Lung (tissue), 11 donors: ENCODE measurements at regions not wholly inside any gene's neighbourhood (a gene's known extent, or its start where the extent isn't known, plus 50 kb on each side); places are given as distances from the start of the nearest gene placed in this dataset.

Experiments used
- ATAC-seq: fragments of 200-7000 bp; cut with Tn5 transposase; one replicate; pipeline ENCODE4 v1.9.1; 2020; ENCODE audit warnings: moderate number of reproducible peaks; ENCODE audit not compliant: insufficient read depth, low FRiP score
- DNase-seq, 3 donors: peaks; one replicate each; pipeline ENCODE4 v3.0.0-alpha.2; 2013 to 2017
- H3K27ac ChIP-seq, 2 donors: one replicate each; pipeline ENCODE4 v1.5.1; 2013; ENCODE audit warnings: mild to moderate bottlenecking in 2 of 2, moderate library complexity in 2 of 2, control low read depth in 1 of 2, inconsistent platforms in 1 of 2, low read depth in 1 of 2, low read length in 1 of 2
- H3K27me3 ChIP-seq, 3 donors: one replicate each; pipeline ENCODE4 v1.5.1; 2013; ENCODE audit warnings: low read length in 2 of 3; ENCODE audit not compliant: control insufficient read depth in 3 of 3, insufficient read depth in 3 of 3
- H3K36me3 ChIP-seq, 4 donors: one replicate each; pipeline ENCODE4 v1.5.1; 2013; ENCODE audit warnings: low read length in 4 of 4, mild to moderate bottlenecking in 1 of 4, moderate library complexity in 1 of 4; ENCODE audit not compliant: control insufficient read depth in 4 of 4, insufficient read depth in 4 of 4
- H3K4me1 ChIP-seq, 5 donors: one replicate each; pipeline ENCODE4 v1.5.1; 2013; ENCODE audit warnings: low read length in 5 of 5, mild to moderate bottlenecking in 2 of 5, moderate library complexity in 1 of 5; ENCODE audit not compliant: control insufficient read depth in 5 of 5, insufficient read depth in 5 of 5
- H3K4me3 ChIP-seq: one replicate; pipeline ENCODE4 v1.5.1; 2013; ENCODE audit warnings: mild to moderate bottlenecking, control low read depth, moderate library complexity
- H3K9ac ChIP-seq, 2 donors: one replicate each; pipeline ENCODE4 v1.5.1; 2013; ENCODE audit warnings: low read length in 2 of 2, control low read depth in 1 of 2; ENCODE audit not compliant: insufficient read depth in 1 of 2
- H3K9me3 ChIP-seq, 4 donors: one replicate each; pipeline ENCODE4 v1.5.1; 2013; ENCODE audit warnings: low read length in 3 of 4, mild to moderate bottlenecking in 1 of 4, moderate library complexity in 1 of 4; ENCODE audit not compliant: control insufficient read depth in 4 of 4, insufficient read depth in 3 of 4
- CTCF ChIP-seq: IDR thresholded peaks from 2 replicates; pipeline ENCODE4 v1.5.1; 2012; ENCODE audit warnings: mild to moderate bottlenecking; ENCODE audit errors: control extremely low read depth, extremely low read depth
- WGBS, 2 donors: extraction: QIAGEN DNeasy Blood & Tissue Kit; methylation state at CpG; one replicate each; pipeline ENCODE4 v1.1.7; 2013; 5-methylcytosine and 5-hydroxymethylcytosine counted together
- donor health status: control.
- donor health status: control.
- donor health status: Bipolar disorder and iron deficiency.
- donor health status: healthy.
- donor health status: DM: yes; HTN: yes; CAD: no.

GRCh38 chr22:49574881-49575702 lies 252.6 kb downstream of the BRD1 start:
- Histone ChIP-seq H3K27me3 (no peaks in the 10 kb centered on the region), H3K4me1 (peaks cover 0 to 2% (median 0%) of the 10 kb centered on the region in 5 donors), H3K9me3 (peaks cover 0 to 3% (median under 1%) of the 10 kb centered on the region in 4 donors), H3K27ac (peak overlapping the region; percentile 24 to 61), H3K9ac (no peak overlapping the region), H3K4me3 (no peak overlapping the region), H3K36me3 (no peaks in the 10 kb centered on the region)
- DNase-seq (peak in 1 of 3 donors; percentile 9), ATAC-seq (no peak)
- 68 to 76% methylated on average over 31 of the region's 31 CpGs for WGBS, 2 donors
- no peak for TF ChIP-seq CTCF

GRCh38 chr22:49574205-49574880 lies 253.3 kb downstream of the BRD1 start:
- H3K27me3 ChIP-seq = no peaks in the 10 kb centered on the region
- no peak overlapping the region for H3K4me3 ChIP-seq
- no peak overlapping the region for H3K9ac ChIP-seq
- H3K9me3 ChIP-seq = peaks cover 0 to under 1% (median 0%) of the 10 kb centered on the region in 4 donors
- no peaks in the 10 kb centered on the region for H3K36me3 ChIP-seq
- DNase-seq (peak in 1 of 3 donors; percentile 4), ATAC-seq (no peak)
- TF ChIP-seq CTCF = no peak
- H3K27ac ChIP-seq = peak overlapping the region in 1 of 2 donors; percentile 61
- 76 to 86% methylated on average over 30 of the region's 30 CpGs for WGBS, 2 donors
- H3K4me1 ChIP-seq = peaks cover 0 to 2% (median 0%) of the 10 kb centered on the region in 5 donors

GRCh38 chr22:49573109-49573765 lies 254.4 kb downstream of the BRD1 start:
- H3K27me3 ChIP-seq = no peaks in the 10 kb centered on the region
- no peaks in the 10 kb centered on the region for H3K36me3 ChIP-seq
- 92 to 100% methylated on average over 11 of the region's 11 CpGs for WGBS, 2 donors
- peaks cover 0 to 2% (median 0%) of the 10 kb centered on the region in 5 donors for H3K4me1 ChIP-seq
- no peak for TF ChIP-seq CTCF
- ATAC-seq = no peak
- no peak overlapping the region for H3K4me3 ChIP-seq
- H3K9me3 ChIP-seq = no peaks in the 10 kb centered on the region
- no peak overlapping the region for H3K27ac ChIP-seq
- H3K9ac ChIP-seq = no peak overlapping the region
- peak in 1 of 3 donors; percentile 2 for DNase-seq
